ENCODE measurements at regions not wholly inside any gene's neighbourhood (a gene's known extent, or its start where the extent isn't known, plus 50 kb on each side); places are given as distances from the start of the nearest gene placed in this dataset.

DNA sequence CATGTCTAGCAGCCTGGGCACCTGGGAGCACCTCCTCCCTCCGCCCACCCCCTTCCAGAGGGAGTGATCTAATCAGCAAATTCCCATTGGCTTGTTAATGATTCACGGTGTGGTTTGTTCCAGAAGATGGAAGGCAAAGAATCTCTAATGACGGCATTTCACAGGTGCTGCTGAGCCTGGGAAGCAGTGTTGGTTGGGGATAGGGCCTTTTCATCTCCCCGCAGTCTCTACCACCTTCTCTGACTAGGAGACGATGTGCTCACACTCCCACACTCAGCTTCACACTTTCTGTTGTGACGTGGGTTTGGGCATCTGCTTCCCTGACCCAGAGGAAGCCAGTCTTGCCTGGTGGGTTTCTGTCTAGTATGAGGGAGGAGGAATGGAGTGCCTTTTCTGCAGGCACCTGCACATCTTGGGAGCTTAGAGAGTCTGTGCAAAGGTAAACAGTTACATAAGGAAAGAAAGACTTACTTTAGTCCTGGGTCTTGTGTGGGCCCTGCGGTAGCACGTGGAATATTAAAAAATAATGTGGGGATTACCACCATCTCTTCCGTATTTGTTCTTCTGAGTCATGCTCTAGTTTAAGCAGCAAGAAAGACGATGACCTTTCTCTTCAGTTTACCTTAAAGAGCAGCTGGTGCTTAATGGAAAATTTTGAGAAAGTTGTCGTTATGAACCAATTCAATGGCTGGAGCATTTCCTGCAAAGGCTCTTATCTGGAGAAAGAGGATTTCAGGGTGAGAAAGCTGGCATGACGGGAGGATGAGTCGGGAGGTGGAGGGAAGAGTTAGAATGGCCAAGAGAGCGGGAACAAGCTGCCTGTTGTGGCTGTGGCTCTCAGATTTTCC is 70.6 kb upstream of the ARHGAP5 start:
- DNase-seq = no peak

GRCh38 chr14:32007755-32008362 is 69.2 kb upstream of the ARHGAP5 start:
- DNase-seq = no peak

GRCh38 chr14:32008602-32009193 is 68.4 kb upstream of the ARHGAP5 start:
- no peak for DNase-seq

- DNase-seq = no peak
Measured at GRCh38 chr14:32009221-32009975, 67.7 kb upstream of the ARHGAP5 start.

- DNase-seq = no peak
Measured at GRCh38 chr14:32009976-32010581, 67.0 kb upstream of the ARHGAP5 start.

DNA sequence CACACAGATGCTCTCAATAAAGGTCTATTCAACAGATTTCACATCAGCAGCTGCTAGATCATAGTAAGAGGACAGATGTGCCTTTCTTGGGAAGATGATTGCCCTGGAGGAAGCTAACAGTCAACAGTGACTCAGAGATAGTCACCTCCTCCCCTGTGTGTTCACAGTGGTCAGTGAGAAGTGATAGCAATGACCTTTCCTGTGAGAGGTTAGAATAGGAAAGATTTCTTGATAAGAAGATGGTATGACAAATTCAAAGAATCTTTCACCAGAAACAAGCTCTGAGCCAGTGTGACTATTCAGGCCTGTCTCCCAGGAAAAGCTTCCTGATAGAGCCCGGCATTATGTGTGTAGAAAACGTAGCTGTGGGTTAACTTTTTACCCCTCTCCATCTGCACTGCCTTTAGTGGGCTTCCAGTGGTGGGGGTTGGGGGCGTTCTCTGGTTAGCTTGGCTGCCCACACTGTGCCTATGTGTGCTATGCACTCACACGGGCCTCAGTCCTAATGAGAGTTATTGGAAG is 66.4 kb upstream of the ARHGAP5 start:
- DNase-seq = no peak

DNA sequence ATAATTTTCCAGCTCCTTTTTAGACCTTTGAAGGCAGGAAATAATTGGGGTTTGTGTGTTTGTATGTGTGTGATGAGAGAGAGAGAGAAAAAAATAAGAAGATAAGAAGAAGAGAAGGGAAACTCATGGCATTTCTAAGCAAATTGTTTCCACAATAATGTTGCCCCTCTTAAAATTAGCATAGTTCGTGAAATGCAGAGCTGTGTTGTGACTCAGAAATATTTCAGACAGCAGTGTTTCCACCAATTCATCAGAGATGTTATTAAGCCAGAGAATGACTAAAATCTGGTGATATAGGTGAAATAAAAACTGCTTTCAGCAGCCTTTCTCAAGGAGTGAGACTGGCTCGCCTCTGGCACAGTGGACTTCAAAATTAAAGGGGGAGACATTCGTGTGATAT is 65.9 kb upstream of the ARHGAP5 start:
- no peak for DNase-seq

- no peak for DNase-seq
Measured at GRCh38 chr14:32012062-32012461, 65.0 kb upstream of the ARHGAP5 start.

- DNase-seq = no peak
Measured at GRCh38 chr14:32012571-32012970, 64.5 kb upstream of the ARHGAP5 start.

GRCh38 chr14:32013083-32013482 is 64.0 kb upstream of the ARHGAP5 start:
- DNase-seq = no peak

GRCh38 chr14:32014057-32014456 is 63.0 kb upstream of the ARHGAP5 start:
- no peak for DNase-seq

- DNase-seq = no peak
Measured at GRCh38 chr14:32014498-32014897, 62.6 kb upstream of the ARHGAP5 start.

DNA sequence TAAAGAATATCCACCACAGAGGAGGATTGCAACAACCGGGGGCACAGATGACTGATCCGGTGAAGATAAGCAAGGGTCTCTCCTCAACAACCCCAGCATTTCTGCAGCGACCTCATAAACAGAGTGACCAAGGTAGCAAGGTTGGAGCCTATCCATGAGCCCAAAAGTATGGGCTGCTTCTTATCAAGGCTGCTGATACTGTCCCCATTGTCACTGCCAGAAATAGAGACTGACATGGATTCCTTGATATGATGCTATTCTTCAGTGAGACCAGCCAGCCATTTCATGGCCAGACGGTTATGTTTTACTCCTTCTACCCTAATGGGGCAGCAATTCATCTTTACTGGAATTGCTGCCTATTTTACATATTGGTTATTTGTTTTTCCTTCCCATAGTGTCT is 61.9 kb upstream of the ARHGAP5 start:
- DNase-seq = no peak

GRCh38 chr14:32017587-32017986 is 59.5 kb upstream of the ARHGAP5 start:
- no peak for DNase-seq

DNA sequence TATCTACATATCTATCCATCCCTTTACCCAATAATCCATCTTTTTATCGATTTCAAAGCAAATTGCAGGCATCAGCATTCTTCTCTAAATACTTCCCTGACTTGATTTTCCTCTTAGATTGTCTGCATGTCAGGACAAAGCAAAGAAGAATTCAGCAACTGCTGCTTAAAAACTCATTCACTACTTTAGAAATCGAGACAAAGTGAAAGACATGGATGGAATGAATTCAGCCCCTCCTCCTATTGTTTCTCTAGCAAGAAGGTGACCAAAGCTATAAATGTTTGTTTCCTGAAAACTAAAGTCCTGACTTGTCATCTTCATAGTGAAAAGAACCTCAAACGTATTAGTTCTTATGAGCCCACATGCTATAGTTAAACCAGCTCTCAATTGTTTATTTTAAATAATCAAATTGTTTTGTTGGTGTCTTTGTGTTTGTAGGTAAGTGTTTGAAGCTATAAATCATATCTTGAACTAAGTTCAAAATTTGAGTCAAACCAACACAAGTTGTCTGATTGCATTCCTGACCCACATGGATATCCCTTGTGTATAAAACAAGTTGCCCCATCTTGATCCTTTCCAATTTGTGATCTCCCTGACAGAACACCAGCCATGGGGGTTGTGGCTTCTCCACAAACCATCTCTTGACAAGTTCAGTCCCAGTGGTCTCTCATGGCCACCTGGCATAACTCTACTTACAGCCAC is 58.6 kb upstream of the ARHGAP5 start:
- DNase-seq = no peak

DNA sequence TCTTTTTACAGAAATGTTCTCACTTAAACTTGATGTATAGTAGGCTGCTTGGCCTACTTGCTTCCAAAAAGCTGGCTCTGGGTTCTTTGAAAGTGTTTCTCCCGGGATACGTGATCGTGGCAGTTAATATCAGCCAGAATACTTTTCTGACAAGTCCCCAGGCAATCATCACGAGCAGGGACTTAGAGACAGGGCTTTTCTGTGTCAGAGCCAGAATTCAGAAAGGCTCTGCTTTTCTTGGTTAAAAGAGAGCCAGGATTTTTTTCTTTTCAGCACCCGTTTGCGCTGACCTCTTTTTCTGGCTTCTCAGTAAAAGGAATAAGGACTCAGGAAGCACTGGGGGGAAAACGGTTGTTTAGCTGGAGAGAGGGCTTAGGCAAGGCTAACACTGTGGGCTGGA is 57.8 kb upstream of the ARHGAP5 start:
- no peak for DNase-seq

DNA sequence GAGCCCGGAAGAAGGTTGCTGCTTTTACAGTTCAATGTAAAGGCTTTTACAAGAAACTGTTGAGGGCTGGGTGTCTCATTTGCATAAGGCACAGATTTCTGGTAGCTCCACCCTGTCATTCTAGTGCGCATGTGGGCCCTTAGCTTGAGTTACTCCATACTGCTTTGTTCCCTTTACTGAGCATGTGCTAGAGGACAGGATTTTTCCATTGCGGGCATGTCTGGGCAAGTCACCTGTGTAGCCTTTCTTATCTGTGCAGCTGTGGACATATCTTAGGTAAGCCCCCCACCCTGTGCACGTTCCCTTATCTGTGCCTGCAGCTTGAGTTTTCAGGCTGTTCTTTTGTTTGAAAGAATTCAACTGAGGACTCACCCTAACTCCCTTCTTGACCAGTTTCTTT is 56.2 kb upstream of the ARHGAP5 start:
- no peak for DNase-seq

DNA sequence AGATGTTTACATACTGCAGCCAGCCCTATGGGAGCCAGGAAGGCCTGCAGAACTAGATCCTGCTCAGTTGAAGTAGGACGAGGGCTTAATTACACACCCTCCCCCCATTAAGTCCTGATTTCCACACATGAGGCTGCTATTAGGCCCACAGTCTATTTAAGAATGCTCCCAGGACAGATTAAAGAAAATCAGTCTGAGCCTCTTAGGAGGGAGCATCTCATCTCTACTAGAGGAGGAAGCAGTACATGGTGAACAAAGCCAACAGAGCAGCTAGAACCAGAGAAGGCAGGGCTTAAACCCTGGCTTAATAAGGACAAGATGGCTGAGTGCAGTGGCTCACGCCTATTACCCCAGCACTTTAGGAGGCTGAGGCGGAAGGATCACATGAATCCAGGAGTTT is 55.8 kb upstream of the ARHGAP5 start:
- no peak for DNase-seq

GRCh38 chr14:32022525-32022924 is 54.6 kb upstream of the ARHGAP5 start:
- no peak for DNase-seq

- no peak for DNase-seq
Measured at GRCh38 chr14:32022938-32023466, 54.1 kb upstream of the ARHGAP5 start.

DNA sequence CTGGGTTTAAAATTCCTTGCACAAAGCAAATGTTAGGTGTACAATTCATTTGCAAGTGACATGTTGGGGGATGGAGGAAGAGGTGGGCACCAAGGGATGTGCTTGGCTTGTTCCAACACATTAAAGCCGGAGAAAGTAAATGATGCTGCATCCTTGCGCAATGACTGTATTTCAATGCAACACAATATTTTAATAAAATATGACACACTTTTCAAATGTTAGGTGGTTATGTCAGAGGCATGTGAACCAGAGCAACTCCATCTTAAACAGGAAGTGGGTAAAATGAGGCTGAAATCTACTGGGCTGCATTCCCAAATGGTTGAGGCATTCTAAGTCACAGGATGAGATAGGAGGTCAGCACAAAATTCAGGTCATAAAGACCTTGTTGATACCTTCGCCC is 53.6 kb upstream of the ARHGAP5 start:
- DNase-seq = no peak

Data from CD4-positive, alpha-beta T cell treated with Interleukin-12 subunit alpha and Interleukin-12 subunit beta, for 1 hour (primary cell).